Esophagus squamous epithelium (tissue), 4 donors: ENCODE measurements at regions not wholly inside any gene's neighbourhood (a gene's known extent, or its start where the extent isn't known, plus 50 kb on each side); places are given as distances from the start of the nearest gene placed in this dataset.

Source experiments
- CTCF ChIP-seq, 6 experiments: fragments of 450-650 bp in 4 of 6; fragments of 200-600 bp in 2 of 6; sonication (generic) in 2 of 6; IDR thresholded peaks; one replicate each; pipeline ENCODE4 v1.5.1; 2016 to 2019; ENCODE audit warnings: antibody characterized with exemption in 6 of 6, mild to moderate bottlenecking in 4 of 6, moderate library complexity in 4 of 6
- POLR2A ChIP-seq, 4 donors: fragments of 450-650 bp; IDR thresholded peaks; one replicate each; pipeline ENCODE4 v1.6.1; 2017; ENCODE audit warnings: antibody characterized with exemption in 4 of 4, mild to moderate bottlenecking in 4 of 4, moderate library complexity in 3 of 4

- TF ChIP-seq CTCF (IDR thresholded peaks at IDR 0.05) = no peak
- no peak for TF ChIP-seq POLR2A (IDR thresholded peaks at IDR 0.05)
Measured at GRCh38 chr2:147488472-147488871, 356.4 kb upstream of the ACVR2A start.
